ENCODE measurements at regions not wholly inside any gene's neighbourhood (a gene's known extent, or its start where the extent isn't known, plus 50 kb on each side); places are given as distances from the start of the nearest gene placed in this dataset.

DNA sequence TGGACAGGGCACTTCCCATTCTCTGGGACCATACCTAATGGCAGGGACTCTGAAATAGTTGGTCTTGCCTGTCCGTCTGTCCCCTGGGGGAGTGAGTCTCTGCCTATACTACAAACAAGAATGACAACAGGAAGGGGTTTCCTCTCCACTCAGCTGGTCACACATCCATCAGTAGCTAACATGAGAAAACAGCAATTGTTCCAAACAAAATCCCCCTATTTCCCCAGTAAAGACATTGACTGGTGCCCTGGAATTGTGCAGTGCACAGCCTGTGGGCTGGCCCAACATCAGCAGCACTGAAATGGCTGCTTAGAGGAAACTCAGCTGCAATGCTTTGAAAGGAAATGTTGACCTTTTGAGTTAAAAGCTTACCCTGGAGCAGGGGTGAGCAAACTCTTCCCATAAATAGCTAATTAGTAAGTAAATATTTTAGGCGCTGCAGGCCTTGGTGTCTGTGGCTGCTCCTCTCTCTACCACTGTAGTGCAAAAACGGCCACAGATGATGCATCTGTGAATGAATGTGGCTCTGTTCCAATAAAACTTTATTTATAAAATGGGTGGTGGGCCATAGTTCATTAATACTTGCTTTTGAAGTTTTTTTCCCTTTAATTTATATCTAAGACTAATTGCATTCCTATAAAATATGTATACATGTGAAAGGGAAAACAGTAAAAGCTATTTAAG is 174.3 kb downstream of the KLF13 start:
- no peak overlapping the region for H3K27ac ChIP-seq
- ATAC-seq (no peak), FAIRE-seq (no peak), DNase-seq (ENCODE audit: low read depth in 1 of 2, low spot score in 1 of 2) (no peak)
- no peaks in the 10 kb centered on the region for H3K4me1 ChIP-seq
- H3K9me3 ChIP-seq: no peaks in the 10 kb centered on the region
- TF ChIP-seq BHLHE40 (IDR thresholded peaks at IDR 0.05; ENCODE audit: low read depth, low read length) (no peak), NPAS2 (CRISPR knock-in tag; IDR thresholded peaks at IDR 0.05; ENCODE audit: borderline replicate concordance) (no peak), JUN (IDR thresholded peaks at IDR 0.05) (no peak)
- H3K4me2 ChIP-seq: no peak overlapping the region
- no peak overlapping the region for H3K4me3 ChIP-seq
- POLR2A ChIA-PET: no interaction called here
- CTCF ChIA-PET: interaction anchor here (1.2 to 7.3 kb wide), 4 partner anchors 12 to 837 kb away, joined by 3 to 77 read pairs (median 4); no protein-coding TSS in a partner anchor
- WGBS (ENCODE audit: missing lambda C conversion rate): 47% methylated on average over 3 of the region's 3 CpGs

DNA sequence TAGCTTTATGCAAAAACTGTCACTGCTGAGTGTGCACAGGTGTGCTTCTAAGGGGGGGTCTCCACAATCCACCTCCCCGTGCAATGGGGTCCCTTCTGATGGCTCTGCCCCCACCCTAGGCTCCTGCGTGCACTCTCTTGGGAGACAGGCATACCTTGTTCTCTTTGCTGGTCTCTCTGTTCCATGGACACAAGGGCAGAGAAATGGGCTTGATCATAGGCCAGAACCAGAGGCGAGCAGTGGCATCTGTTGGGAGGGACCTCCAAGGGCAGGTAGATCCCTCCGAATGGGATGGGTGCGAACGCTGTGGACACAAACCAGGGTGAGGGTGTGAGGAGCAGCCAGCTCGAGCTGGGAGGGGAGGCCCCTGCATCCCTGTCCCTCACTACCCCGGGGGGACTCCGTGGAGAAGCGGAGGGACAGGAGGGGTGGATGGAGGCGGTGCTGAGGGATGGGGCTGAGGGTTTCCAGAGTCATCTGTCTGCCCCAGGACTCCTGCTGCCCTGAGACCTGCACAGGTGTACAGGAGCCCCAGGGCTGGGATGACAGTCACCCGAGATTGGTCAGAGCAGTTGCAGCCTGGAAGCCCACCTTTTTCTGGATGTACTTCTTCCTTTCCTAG is 175.0 kb downstream of the KLF13 start:
- CTCF ChIA-PET: interaction anchor here (1.2 to 7.3 kb wide), 3 partner anchors 13 to 838 kb away, joined by 3 to 77 read pairs (median 4); no protein-coding TSS in a partner anchor
- ATAC-seq: no peak

DNA sequence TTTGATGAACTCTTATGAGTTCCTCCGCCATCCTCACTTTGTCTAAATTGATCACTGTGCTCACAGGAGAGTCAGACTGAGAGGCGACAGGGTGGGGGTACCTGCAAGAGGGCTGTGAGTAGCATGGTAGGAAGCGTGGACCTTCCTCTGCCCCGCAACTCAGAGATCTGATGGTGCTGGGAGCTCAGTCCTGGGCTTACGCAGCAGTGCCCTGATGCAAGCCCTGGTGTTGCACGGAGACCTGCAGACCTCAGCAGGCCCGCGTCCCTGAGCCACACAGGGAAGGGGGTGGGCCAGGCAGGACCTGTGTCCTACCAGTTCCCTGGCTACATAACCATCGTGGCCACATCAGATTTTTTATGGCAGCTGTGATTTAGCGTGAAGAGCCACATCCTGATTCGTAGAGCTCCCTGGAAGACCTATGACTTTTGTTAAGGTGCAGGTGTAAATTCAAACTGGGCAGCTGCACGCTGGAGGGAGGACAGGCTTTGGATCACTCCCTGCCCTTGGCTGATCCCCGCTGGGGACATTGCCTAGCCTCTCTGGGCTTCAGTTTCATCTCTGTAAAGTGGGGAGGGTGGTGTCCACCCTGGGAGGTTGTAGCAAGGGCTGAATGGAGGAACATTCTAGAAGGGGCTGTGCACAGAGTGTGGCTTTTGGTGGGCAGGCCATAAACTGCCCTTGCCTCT is 176.1 kb downstream of the KLF13 start:
- POLR2A ChIA-PET: no interaction called here
- FAIRE-seq (no peak), ATAC-seq (no peak; a peak in 1 of 6 replicates), DNase-seq (ENCODE audit: low read depth in 1 of 2, low spot score in 1 of 2) (no peak)
- no peak overlapping the region for H3K27ac ChIP-seq
- H3K9me3 ChIP-seq: no peaks in the 10 kb centered on the region
- no peaks in the 10 kb centered on the region for H3K4me1 ChIP-seq
- CTCF ChIA-PET: interaction anchor here (0.9 to 7.3 kb wide), 4 partner anchors 14 to 68 kb away, joined by 3 to 77 read pairs (median 4); no protein-coding TSS in a partner anchor
- H3K4me3 ChIP-seq: no peak overlapping the region
- 70% methylated on average over 10 of the region's 13 CpGs for WGBS (ENCODE audit: missing lambda C conversion rate)
- no peak for TF ChIP-seq RAD21 (conservative IDR thresholded peaks at IDR 0.05 in 1 of 2, IDR thresholded peaks at IDR 0.05 in 1 of 2)
- TF ChIP-seq, protein P1, sequence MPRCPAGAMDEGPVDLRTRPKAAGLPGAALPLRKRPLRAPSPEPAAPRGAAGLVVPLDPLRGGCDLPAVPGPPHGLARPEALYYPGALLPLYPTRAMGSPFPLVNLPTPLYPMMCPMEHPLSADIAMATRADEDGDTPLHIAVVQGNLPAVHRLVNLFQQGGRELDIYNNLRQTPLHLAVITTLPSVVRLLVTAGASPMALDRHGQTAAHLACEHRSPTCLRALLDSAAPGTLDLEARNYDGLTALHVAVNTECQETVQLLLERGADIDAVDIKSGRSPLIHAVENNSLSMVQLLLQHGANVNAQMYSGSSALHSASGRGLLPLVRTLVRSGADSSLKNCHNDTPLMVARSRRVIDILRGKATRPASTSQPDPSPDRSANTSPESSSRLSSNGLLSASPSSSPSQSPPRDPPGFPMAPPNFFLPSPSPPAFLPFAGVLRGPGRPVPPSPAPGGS (IDR thresholded peaks at IDR 0.05): no peak
- TF ChIP-seq CHD4 (IDR thresholded peaks at IDR 0.05; ENCODE audit: borderline replicate concordance): no peak
- no peak for TF ChIP-seq CEBPB (IDR thresholded peaks at IDR 0.05)
- TF ChIP-seq, protein P2, sequence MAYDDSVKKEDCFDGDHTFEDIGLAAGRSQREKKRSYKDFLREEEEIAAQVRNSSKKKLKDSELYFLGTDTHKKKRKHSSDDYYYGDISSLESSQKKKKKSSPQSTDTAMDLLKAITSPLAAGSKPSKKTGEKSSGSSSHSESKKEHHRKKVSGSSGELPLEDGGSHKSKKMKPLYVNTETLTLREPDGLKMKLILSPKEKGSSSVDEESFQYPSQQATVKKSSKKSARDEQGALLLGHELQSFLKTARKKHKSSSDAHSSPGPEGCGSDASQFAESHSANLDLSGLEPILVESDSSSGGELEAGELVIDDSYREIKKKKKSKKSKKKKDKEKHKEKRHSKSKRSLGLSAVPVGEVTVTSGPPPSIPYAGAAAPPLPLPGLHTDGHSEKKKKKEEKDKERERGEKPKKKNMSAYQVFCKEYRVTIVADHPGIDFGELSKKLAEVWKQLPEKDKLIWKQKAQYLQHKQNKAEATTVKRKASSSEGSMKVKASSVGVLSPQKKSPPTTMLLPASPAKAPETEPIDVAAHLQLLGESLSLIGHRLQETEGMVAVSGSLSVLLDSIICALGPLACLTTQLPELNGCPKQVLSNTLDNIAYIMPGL (CRISPR knock-in tag; IDR thresholded peaks at IDR 0.05; ENCODE audit: borderline replicate concordance): no peak
- no peak for TF ChIP-seq KDM1A (IDR thresholded peaks at IDR 0.05; ENCODE audit: low read depth)
- H3K4me2 ChIP-seq: no peak overlapping the region

More for the DNA sequence above, 175.0 kb downstream of the KLF13 start:
- H3K4me1 ChIP-seq: no peaks in the 10 kb centered on the region
- POLR2A ChIA-PET: no interaction called here
- no peak overlapping the region for H3K4me3 ChIP-seq
- WGBS (ENCODE audit: missing lambda C conversion rate): 58% methylated on average over 12 of the region's 12 CpGs
- FAIRE-seq (no peak), DNase-seq (ENCODE audit: low read depth in 1 of 2, low spot score in 1 of 2) (no peak)
- no peak overlapping the region for H3K27ac ChIP-seq
- TF ChIP-seq, protein P3, sequence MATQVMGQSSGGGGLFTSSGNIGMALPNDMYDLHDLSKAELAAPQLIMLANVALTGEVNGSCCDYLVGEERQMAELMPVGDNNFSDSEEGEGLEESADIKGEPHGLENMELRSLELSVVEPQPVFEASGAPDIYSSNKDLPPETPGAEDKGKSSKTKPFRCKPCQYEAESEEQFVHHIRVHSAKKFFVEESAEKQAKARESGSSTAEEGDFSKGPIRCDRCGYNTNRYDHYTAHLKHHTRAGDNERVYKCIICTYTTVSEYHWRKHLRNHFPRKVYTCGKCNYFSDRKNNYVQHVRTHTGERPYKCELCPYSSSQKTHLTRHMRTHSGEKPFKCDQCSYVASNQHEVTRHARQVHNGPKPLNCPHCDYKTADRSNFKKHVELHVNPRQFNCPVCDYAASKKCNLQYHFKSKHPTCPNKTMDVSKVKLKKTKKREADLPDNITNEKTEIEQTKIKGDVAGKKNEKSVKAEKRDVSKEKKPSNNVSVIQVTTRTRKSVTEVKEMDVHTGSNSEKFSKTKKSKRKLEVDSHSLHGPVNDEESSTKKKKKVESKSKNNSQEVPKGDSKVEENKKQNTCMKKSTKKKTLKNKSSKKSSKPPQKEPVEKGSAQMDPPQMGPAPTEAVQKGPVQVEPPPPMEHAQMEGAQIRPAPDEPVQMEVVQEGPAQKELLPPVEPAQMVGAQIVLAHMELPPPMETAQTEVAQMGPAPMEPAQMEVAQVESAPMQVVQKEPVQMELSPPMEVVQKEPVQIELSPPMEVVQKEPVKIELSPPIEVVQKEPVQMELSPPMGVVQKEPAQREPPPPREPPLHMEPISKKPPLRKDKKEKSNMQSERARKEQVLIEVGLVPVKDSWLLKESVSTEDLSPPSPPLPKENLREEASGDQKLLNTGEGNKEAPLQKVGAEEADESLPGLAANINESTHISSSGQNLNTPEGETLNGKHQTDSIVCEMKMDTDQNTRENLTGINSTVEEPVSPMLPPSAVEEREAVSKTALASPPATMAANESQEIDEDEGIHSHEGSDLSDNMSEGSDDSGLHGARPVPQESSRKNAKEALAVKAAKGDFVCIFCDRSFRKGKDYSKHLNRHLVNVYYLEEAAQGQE (IDR thresholded peaks at IDR 0.05): no peak
- TF ChIP-seq SREBF2 (IDR thresholded peaks at IDR 0.05): no peak
- TF ChIP-seq SMC3 (IDR thresholded peaks at IDR 0.05): no peak
- TF ChIP-seq ZNF302 (CRISPR knock-in tag; IDR thresholded peaks at IDR 0.05): no peak
- TF ChIP-seq MAFK (IDR thresholded peaks at IDR 0.05; ENCODE audit: partially characterized antibody): no peak
- TF ChIP-seq CBX8 (IDR thresholded peaks at IDR 0.05): no peak
- no peak for TF ChIP-seq ESRRA (IDR thresholded peaks at IDR 0.05; ENCODE audit: borderline replicate concordance, low read length)
- TF ChIP-seq TP53 (CRISPR knock-in tag; IDR thresholded peaks at IDR 0.05): no peak
- no peak for TF ChIP-seq PHF8 (IDR thresholded peaks at IDR 0.05; ENCODE audit: borderline replicate concordance, low read depth)
- no peak for TF ChIP-seq ZSCAN20 (CRISPR knock-in tag; IDR thresholded peaks at IDR 0.05)
- no peak for TF ChIP-seq POLR2A (IDR thresholded peaks at IDR 0.05; ENCODE audit: low read length)
- TF ChIP-seq NR3C1 (IDR thresholded peaks at IDR 0.05): no peak
- TF ChIP-seq, protein P4, sequence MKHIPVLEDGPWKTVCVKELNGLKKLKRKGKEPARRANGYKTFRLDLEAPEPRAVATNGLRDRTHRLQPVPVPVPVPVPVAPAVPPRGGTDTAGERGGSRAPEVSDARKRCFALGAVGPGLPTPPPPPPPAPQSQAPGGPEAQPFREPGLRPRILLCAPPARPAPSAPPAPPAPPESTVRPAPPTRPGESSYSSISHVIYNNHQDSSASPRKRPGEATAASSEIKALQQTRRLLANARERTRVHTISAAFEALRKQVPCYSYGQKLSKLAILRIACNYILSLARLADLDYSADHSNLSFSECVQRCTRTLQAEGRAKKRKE (CRISPR knock-in tag; IDR thresholded peaks at IDR 0.05; ENCODE audit: low read depth): no peak
- no peak for TF ChIP-seq NFE2L2 (conservative IDR thresholded peaks at IDR 0.05; ENCODE audit: low read length)
- TF ChIP-seq RCOR1 (IDR thresholded peaks at IDR 0.05; ENCODE audit: low read depth, low read length): no peak
- TF ChIP-seq TFCP2L1 (CRISPR knock-in tag; IDR thresholded peaks at IDR 0.05): no peak
- TF ChIP-seq BHLHE40 (IDR thresholded peaks at IDR 0.05; ENCODE audit: low read depth, low read length): no peak
- no peak for TF ChIP-seq CHD4 (IDR thresholded peaks at IDR 0.05; ENCODE audit: borderline replicate concordance)
- TF ChIP-seq RNF2 (IDR thresholded peaks at IDR 0.05; ENCODE audit: borderline replicate concordance, low read depth): no peak
- no peak for TF ChIP-seq KDM1A (IDR thresholded peaks at IDR 0.05; ENCODE audit: low read depth)
- no peak overlapping the region for H3K4me2 ChIP-seq
- H3K9me3 ChIP-seq: no peaks in the 10 kb centered on the region

Data from A549 (cell line).